ENCODE measurements at regions not wholly inside any gene's neighbourhood (a gene's known extent, or its start where the extent isn't known, plus 50 kb on each side); places are given as distances from the start of the nearest gene placed in this dataset.

- WGBS, 2 donors: 32 to 35% methylated on average over 5 of the region's 5 CpGs
- peak overlapping the region in 1 of 2 donors; percentile 41 for H3K27ac ChIP-seq
- no peak overlapping the region for H3K4me3 ChIP-seq
- no peaks in the 10 kb centered on the region for H3K27me3 ChIP-seq
- H3K4me1 ChIP-seq: peaks cover 4% of the 10 kb centered on the region
- TF ChIP-seq POLR2A (IDR thresholded peaks at IDR 0.05) (no peak), CTCF (IDR thresholded peaks at IDR 0.05) (no peak)
- H3K9me3 ChIP-seq: no peaks in the 10 kb centered on the region
- DNase-seq: peak; percentile 80
- intact Hi-C loops (cut with DNase I; ENCODE audit: low total_unique reads): no loop called here
- no peaks in the 10 kb centered on the region for H3K36me3 ChIP-seq (ENCODE audit: low read depth, missing control alignments)
Measured at GRCh38 chr13:40271931-40272775, 394.3 kb downstream of the FOXO1 start.

GRCh38 chr13:40272776-40273139, 393.7 kb downstream of the FOXO1 start:
- Histone ChIP-seq H3K4me1 (peaks cover 4% of the 10 kb centered on the region), H3K4me3 (no peak overlapping the region), H3K27ac (no peak overlapping the region), H3K27me3 (no peaks in the 10 kb centered on the region), H3K36me3 (ENCODE audit: low read depth, missing control alignments) (no peaks in the 10 kb centered on the region), H3K9me3 (no peaks in the 10 kb centered on the region)
- no peak for DNase-seq
- TF ChIP-seq POLR2A (IDR thresholded peaks at IDR 0.05) (no peak), CTCF (IDR thresholded peaks at IDR 0.05) (no peak)
- intact Hi-C loops (cut with DNase I; ENCODE audit: low total_unique reads): no loop called here
- 94 to 100% methylated on average over 4 of the region's 4 CpGs for WGBS, 2 donors

- Histone ChIP-seq H3K36me3 (ENCODE audit: low read depth, missing control alignments) (no peaks in the 10 kb centered on the region), H3K9me3 (no peaks in the 10 kb centered on the region), H3K27me3 (no peaks in the 10 kb centered on the region), H3K4me3 (no peak overlapping the region), H3K27ac (no peak overlapping the region), H3K4me1 (peaks cover 4% of the 10 kb centered on the region)
- TF ChIP-seq CTCF (IDR thresholded peaks at IDR 0.05) (no peak), POLR2A (IDR thresholded peaks at IDR 0.05) (no peak)
- intact Hi-C loops (cut with DNase I; ENCODE audit: low total_unique reads): no loop called here
- 83 to 90% methylated on average over 11 of the region's 11 CpGs for WGBS, 2 donors
- no peak for DNase-seq
Measured at GRCh38 chr13:40273253-40274025, 393.0 kb downstream of the FOXO1 start.

GRCh38 chr13:40274103-40274502, 392.3 kb downstream of the FOXO1 start:
- H3K27me3 ChIP-seq: no peaks in the 10 kb centered on the region
- H3K36me3 ChIP-seq (ENCODE audit: low read depth, missing control alignments): no peaks in the 10 kb centered on the region
- no peaks in the 10 kb centered on the region for H3K9me3 ChIP-seq
- H3K4me1 ChIP-seq: peaks cover 4% of the 10 kb centered on the region
- H3K4me3 ChIP-seq: no peak overlapping the region
- intact Hi-C loops (cut with DNase I; ENCODE audit: low total_unique reads): no loop called here
- H3K27ac ChIP-seq: no peak overlapping the region
- TF ChIP-seq POLR2A (IDR thresholded peaks at IDR 0.05) (no peak), CTCF (IDR thresholded peaks at IDR 0.05) (no peak)
- DNase-seq: no peak
- 91 to 92% methylated on average over 3 of the region's 3 CpGs for WGBS, 2 donors
